Glutamatergic neuron (in vitro differentiated cells): ENCODE measurements at regions not wholly inside any gene's neighbourhood (a gene's known extent, or its start where the extent isn't known, plus 50 kb on each side); places are given as distances from the start of the nearest gene placed in this dataset.

ENCODE experiments used
- DNase-seq: peaks from one replicate; pipeline ENCODE4 v3.0.0; 2022
- H3K27ac Mint-ChIP-seq: one replicate; pipeline ENCODE4 v1.8.0; 2020; ENCODE audit warnings: mild to moderate bottlenecking, mixed read lengths, inconsistent platforms; ENCODE audit not compliant: unreplicated experiment
- H3K27me3 Mint-ChIP-seq: one replicate; pipeline ENCODE4 v1.8.0; 2020; ENCODE audit warnings: mild to moderate bottlenecking, moderate library complexity, mixed read lengths, inconsistent platforms; ENCODE audit not compliant: unreplicated experiment
- H3K36me3 Mint-ChIP-seq: one replicate; pipeline ENCODE4 v1.8.0; 2020; ENCODE audit warnings: mild to moderate bottlenecking, mixed read lengths, inconsistent platforms; ENCODE audit not compliant: unreplicated experiment
- H3K4me1 Mint-ChIP-seq: one replicate; pipeline ENCODE4 v1.8.0; 2020; ENCODE audit warnings: mild to moderate bottlenecking, low read depth, mixed read lengths, inconsistent platforms; ENCODE audit not compliant: unreplicated experiment
- H3K4me3 Mint-ChIP-seq: one replicate; pipeline ENCODE4 v1.8.0; 2020; ENCODE audit warnings: mild to moderate bottlenecking, mixed read lengths, inconsistent platforms; ENCODE audit not compliant: unreplicated experiment
- H3K9me3 Mint-ChIP-seq: one replicate; pipeline ENCODE4 v1.8.0; 2020; ENCODE audit warnings: mild to moderate bottlenecking, moderate library complexity, mixed read lengths, inconsistent platforms; ENCODE audit not compliant: unreplicated experiment
- TF ChIP-seq, protein P1 (sequence below): fragments of 200-600 bp; sonication (generic); IDR thresholded peaks from one replicate; pipeline ENCODE4 v1.5.0; 2021; ENCODE audit not compliant: partially characterized antibody, unreplicated experiment

DNA sequence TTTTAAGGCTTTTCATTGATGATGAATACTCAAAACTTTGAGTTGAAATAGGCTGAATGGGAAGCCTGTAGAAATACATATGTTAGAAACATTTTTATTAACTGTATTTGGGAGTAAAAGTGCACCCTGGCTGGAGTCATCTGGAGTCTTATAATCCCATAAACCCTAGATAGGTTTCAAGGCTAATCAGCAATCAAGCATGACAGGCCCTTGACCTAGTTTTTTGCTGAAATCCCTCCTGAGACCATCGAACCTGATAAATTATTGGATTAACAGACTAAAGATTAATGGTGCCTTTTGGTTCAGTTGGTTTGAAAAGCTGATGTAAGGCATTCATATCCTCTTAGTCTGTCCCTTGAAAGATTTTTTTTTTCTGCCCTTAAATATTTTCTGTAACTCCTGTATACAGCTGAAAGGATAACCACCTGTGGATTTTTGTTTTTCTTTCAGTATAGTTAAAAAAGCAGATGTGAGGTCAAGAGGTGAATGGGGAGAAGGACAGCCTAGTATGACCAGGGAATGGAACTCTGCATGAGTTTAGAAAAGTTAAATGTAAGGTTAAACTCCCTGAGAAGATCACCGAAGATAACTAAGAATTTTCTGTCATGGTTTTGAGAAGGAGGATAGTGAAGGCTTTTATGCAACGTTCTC lies 69.4 kb upstream of the STXBP5L start:
- peaks cover 1% of the 10 kb centered on the region for H3K27me3 Mint-ChIP-seq
- no peak overlapping the region for H3K4me3 Mint-ChIP-seq
- TF ChIP-seq, protein P1, sequence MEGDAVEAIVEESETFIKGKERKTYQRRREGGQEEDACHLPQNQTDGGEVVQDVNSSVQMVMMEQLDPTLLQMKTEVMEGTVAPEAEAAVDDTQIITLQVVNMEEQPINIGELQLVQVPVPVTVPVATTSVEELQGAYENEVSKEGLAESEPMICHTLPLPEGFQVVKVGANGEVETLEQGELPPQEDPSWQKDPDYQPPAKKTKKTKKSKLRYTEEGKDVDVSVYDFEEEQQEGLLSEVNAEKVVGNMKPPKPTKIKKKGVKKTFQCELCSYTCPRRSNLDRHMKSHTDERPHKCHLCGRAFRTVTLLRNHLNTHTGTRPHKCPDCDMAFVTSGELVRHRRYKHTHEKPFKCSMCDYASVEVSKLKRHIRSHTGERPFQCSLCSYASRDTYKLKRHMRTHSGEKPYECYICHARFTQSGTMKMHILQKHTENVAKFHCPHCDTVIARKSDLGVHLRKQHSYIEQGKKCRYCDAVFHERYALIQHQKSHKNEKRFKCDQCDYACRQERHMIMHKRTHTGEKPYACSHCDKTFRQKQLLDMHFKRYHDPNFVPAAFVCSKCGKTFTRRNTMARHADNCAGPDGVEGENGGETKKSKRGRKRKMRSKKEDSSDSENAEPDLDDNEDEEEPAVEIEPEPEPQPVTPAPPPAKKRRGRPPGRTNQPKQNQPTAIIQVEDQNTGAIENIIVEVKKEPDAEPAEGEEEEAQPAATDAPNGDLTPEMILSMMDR = no peak
- H3K4me1 Mint-ChIP-seq = peaks cover 20% of the 10 kb centered on the region
- DNase-seq = no peak
- H3K36me3 Mint-ChIP-seq = no peaks in the 10 kb centered on the region
- H3K27ac Mint-ChIP-seq = no peak overlapping the region
- peaks cover 6% of the 10 kb centered on the region for H3K9me3 Mint-ChIP-seq

DNA sequence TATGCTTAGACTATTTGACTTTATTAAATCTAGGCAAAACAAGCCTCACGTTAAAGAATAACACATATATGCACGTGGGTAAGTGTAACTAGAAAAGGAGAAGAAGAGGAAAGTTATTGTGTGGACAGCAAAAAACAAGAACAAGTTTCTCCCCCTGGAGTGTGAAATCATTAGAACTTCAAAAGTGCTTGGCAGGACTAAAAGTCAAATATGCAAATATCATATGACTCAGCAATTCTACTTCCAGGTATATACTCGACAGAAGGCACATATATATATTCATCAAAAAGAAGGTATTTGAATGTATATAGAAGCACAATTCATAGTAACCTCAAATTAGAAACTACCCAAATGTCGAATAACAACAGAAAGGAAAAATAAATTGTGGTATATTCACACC lies 68.9 kb upstream of the STXBP5L start:
- peaks cover 20% of the 10 kb centered on the region for H3K4me1 Mint-ChIP-seq
- peaks cover 6% of the 10 kb centered on the region for H3K9me3 Mint-ChIP-seq
- no peak overlapping the region for H3K27ac Mint-ChIP-seq
- H3K36me3 Mint-ChIP-seq = no peaks in the 10 kb centered on the region
- peaks cover 1% of the 10 kb centered on the region for H3K27me3 Mint-ChIP-seq
- no peak overlapping the region for H3K4me3 Mint-ChIP-seq
- TF ChIP-seq, protein P1 = no peak
- DNase-seq = no peak

DNA sequence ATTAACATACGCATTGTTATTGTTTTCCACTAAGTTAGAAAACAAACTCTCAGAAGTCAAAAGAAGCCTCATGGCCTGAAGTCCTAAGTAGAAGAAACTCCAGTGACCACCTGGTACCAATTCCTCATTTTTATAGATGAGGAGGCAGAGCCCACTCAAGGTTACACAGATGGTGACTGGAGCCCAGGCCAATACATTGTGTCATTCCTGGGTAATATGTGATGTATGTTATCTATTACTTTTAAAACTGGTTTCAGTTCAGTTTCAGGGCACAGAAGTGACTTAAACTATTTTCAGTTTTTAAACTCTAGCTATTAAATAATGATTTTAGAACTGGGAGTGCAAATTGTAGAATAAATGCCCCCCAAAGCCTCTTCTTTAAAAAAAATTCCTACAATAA lies 66.7 kb upstream of the STXBP5L start:
- no peak for DNase-seq
- peaks cover 5% of the 10 kb centered on the region for H3K27me3 Mint-ChIP-seq
- peaks cover 35% of the 10 kb centered on the region for H3K4me1 Mint-ChIP-seq
- no peak overlapping the region for H3K27ac Mint-ChIP-seq
- TF ChIP-seq, protein P1 = no peak
- peaks cover 6% of the 10 kb centered on the region for H3K9me3 Mint-ChIP-seq
- no peaks in the 10 kb centered on the region for H3K36me3 Mint-ChIP-seq
- H3K4me3 Mint-ChIP-seq = no peak overlapping the region

DNA sequence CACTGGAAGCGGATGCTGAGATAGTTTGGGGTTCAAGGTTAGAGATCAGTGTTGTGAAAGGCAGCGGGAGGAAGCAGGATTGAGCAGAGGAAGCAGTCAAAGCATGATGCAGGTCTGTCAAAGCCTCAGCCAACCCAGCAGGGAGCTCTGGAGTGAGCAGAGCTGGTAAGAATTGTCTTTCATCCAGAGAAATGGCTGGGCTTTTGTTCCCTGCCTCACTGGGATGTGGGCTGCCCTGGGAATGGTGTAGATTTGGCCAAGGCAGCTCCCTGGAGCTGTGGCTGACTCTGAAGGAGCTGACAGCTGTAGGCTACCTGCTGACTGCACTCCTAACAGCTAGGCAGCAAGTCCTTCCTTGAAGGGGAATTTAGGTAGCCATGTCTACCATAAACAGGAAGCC lies 61.9 kb upstream of the STXBP5L start:
- H3K4me1 Mint-ChIP-seq = peaks cover 46% of the 10 kb centered on the region
- peaks cover 8% of the 10 kb centered on the region for H3K9me3 Mint-ChIP-seq
- TF ChIP-seq, protein P1 = no peak
- DNase-seq = no peak
- H3K36me3 Mint-ChIP-seq = no peaks in the 10 kb centered on the region
- peak overlapping the region; percentile 0 for H3K4me3 Mint-ChIP-seq
- peaks cover 5% of the 10 kb centered on the region for H3K27me3 Mint-ChIP-seq
- H3K27ac Mint-ChIP-seq = peak overlapping the region; percentile 88

DNA sequence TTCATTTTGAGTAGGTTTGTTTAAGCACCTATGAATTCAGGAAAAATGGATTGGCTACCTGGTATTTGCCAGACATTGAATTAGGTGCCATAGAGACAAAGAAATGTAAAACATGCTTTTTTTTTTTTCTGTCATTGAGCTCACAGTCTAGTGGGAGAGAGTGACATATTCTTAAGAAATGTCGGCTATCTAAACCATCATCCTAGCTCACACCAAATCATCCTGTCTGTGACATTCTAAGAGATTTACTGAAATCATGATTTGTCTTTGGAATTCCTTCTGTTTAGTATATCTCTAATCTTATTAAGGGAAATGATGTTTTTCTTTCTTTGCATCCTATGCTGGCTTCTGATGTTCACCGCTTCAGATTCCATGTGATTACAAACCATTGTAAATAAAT lies 59.5 kb upstream of the STXBP5L start:
- no peaks in the 10 kb centered on the region for H3K36me3 Mint-ChIP-seq
- DNase-seq = no peak
- TF ChIP-seq, protein P1 = no peak
- H3K4me1 Mint-ChIP-seq = peaks cover 43% of the 10 kb centered on the region
- peaks cover 5% of the 10 kb centered on the region for H3K9me3 Mint-ChIP-seq
- H3K27me3 Mint-ChIP-seq = peaks cover 6% of the 10 kb centered on the region
- no peak overlapping the region for H3K4me3 Mint-ChIP-seq
- peak overlapping the region; percentile 63 for H3K27ac Mint-ChIP-seq
